ENCODE measurements at regions not wholly inside any gene's neighbourhood (a gene's known extent, or its start where the extent isn't known, plus 50 kb on each side); places are given as distances from the start of the nearest gene placed in this dataset.

GRCh38 chr3:102674284-102674683 is 239.5 kb downstream of the ZPLD1 start:
- no peak for TF ChIP-seq POLR2A (IDR thresholded peaks at IDR 0.05)
- TF ChIP-seq CTCF (IDR thresholded peaks at IDR 0.05), result no peak
